Astrocyte of the cerebellum (primary cell): ENCODE measurements at regions not wholly inside any gene's neighbourhood (a gene's known extent, or its start where the extent isn't known, plus 50 kb on each side); places are given as distances from the start of the nearest gene placed in this dataset.

Source experiments
- DNase-seq: peaks from one replicate; pipeline ENCODE4 v3.0.0-alpha.2; 2011; ENCODE audit warnings: low read depth
- H3K4me3 ChIP-seq: 2 replicates; pipeline ENCODE4 v1.5.1; 2011; ENCODE audit warnings: mild to moderate bottlenecking, low read depth, low read length, moderate library complexity
- in situ Hi-C: cut with HindIII; loops from 2 replicates; pipeline ENCODE4 v1.10.0; 2017; ENCODE audit warnings: low sequenced_read_pairs
- TF ChIP-seq, protein P1 (sequence below): IDR thresholded peaks from 2 replicates; pipeline ENCODE4 v1.5.1; 2012; ENCODE audit warnings: low read length, low read depth, moderate library complexity, mild to moderate bottlenecking; ENCODE audit errors: missing control alignments

DNA sequence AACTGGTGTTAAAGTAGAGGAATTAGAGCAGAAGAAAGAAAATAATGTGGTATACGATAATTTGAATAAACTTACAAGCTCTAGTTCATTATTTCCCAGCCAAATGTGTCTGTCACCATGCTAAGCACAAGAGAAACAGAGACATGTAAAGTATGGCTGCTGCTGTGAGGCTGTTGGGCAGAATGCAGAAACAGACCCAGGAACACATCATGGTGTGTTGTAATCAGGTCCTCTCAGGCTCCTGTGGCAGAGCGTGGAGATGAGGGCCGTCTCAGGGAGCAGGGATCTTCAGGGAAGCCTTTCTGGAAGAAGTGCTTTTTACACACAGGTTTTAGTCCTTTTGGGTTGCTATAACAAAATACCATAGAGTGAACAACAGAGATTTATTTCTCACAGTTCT, 710.7 kb upstream of the SGCG start:
- no peak overlapping the region for H3K4me3 ChIP-seq
- TF ChIP-seq, protein P1, sequence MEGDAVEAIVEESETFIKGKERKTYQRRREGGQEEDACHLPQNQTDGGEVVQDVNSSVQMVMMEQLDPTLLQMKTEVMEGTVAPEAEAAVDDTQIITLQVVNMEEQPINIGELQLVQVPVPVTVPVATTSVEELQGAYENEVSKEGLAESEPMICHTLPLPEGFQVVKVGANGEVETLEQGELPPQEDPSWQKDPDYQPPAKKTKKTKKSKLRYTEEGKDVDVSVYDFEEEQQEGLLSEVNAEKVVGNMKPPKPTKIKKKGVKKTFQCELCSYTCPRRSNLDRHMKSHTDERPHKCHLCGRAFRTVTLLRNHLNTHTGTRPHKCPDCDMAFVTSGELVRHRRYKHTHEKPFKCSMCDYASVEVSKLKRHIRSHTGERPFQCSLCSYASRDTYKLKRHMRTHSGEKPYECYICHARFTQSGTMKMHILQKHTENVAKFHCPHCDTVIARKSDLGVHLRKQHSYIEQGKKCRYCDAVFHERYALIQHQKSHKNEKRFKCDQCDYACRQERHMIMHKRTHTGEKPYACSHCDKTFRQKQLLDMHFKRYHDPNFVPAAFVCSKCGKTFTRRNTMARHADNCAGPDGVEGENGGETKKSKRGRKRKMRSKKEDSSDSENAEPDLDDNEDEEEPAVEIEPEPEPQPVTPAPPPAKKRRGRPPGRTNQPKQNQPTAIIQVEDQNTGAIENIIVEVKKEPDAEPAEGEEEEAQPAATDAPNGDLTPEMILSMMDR, result no peak
- in situ Hi-C loops, result no loop called here
- DNase-seq, result no peak

DNA sequence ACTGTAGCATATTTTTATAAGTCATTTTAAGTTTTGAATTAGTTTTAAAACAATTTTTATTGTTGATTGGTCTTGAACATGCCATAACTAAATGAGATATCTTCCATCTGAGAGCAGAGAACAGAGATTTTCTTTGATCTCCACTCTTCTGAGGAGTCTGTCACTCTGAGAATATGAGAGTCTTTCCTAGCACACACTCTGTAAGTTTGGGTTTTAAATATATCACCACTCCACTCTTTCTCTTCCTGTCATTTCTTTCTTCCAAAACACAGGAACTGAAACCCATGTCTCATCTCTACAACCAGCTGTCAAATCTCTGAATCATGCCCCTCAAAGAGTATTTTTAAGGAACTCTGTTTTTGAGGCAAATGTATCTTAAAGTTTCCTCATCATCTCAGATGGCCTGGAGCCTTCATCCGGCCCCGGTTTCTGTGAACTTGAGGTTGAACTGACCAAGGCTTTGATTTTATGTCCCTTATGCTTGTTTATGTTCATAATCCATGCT, 698.2 kb upstream of the SGCG start:
- DNase-seq, result no peak
- TF ChIP-seq, protein P1, result no peak
- in situ Hi-C loops, result no loop called here
- H3K4me3 ChIP-seq, result no peak overlapping the region

DNA sequence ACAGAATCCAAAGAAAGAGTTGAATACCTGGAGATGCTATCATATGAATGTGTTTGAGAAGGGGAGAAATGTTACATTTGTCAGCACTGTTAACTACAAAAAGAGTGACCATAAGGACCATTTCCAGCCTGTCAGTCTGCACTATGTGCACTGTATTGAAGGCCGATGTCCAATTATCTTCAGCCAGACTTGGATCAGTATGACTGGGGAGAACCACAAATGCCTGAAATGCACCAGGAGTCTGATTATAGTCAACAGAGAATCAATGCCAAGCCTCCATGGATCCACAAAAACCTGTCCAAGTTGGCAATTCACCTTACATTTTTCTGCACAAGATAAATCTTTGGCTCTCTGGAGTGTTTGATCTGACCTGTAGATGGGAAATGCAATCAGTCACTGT, 697.5 kb upstream of the SGCG start:
- no peak overlapping the region for H3K4me3 ChIP-seq
- in situ Hi-C loops, result no loop called here
- no peak for DNase-seq
- TF ChIP-seq, protein P1, result no peak

DNA sequence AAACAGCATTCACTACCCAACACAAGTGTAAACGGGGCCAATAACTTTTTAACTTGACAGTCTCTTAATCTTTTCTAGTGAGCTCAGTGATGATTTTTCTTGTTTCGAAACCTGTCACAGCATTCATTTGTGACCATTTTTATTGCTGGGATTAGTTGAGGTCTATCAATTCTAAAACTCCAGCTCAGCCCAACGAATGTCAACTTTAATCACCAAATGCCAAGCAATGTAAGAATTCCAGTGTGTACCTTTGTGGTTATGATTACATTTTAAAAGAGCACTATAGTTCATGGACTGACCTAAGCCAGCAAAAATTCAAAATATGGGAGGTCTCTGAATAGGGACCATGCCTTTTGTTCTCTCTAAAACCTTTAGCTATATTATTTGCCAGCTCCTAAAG, 694.3 kb upstream of the SGCG start:
- no peak for DNase-seq
- in situ Hi-C loops, result no loop called here
- no peak overlapping the region for H3K4me3 ChIP-seq
- TF ChIP-seq, protein P1, result no peak

DNA sequence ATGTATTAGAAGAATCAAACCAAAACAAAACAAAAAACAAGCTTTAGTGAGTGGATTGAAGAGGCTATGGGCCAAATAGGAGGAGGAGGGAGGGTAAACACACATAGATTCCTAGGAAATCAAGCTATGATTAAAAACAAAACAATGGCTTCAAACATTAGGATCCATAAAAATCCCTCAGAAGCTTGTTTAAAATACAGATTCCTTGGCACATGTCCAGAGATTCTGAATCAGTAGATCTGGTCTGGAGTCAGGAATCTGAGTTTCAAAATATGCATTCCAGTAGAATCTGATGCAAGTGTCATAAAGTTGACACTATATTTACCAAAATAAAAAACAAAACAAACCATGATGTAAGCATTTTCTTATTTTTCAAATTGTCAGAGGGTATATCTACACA, 692.8 kb upstream of the SGCG start:
- no peak overlapping the region for H3K4me3 ChIP-seq
- in situ Hi-C loops, result no loop called here
- TF ChIP-seq, protein P1, result no peak
- DNase-seq, result no peak

DNA sequence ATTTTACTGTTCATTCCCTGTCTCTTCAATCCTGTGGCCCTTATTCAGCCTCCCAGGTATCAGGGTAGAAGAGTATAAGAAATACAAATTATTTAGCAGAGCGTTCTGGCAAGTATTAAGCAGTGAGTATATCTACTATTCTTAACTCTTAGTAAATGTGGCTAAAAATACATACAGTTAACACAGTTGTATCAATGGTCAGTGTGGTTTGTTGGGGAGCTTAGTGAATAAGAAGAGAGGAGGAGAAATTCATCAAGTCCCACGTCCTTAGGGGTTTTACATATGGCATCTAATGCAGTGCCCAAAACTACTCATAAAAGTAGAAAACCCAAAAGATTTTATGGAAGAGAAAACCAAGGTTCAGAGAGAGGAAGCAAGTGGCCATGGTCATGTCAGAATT, 691.0 kb upstream of the SGCG start:
- H3K4me3 ChIP-seq, result no peak overlapping the region
- TF ChIP-seq, protein P1, result no peak
- DNase-seq, result no peak
- in situ Hi-C loops, result no loop called here

DNA sequence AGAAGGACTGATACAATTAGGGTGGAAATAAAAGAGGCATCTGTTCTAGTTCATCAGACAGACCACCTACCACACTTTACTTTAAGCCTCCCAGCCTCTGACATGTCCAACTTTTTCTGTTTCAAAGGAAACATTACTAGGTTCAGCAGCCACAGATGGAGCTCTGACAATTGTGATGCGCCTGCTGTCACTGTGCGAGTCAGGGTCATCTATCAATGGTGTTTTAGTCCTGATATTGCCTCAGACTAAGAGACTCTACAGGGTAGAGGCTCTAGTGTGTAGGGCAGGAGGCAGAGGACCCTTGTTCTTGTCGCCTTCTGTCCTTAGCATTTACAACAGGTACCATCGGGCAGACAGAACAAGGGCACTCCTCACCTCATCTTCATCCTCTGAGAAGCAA, 685.0 kb upstream of the SGCG start:
- in situ Hi-C loops, result no loop called here
- TF ChIP-seq, protein P1, result no peak
- H3K4me3 ChIP-seq, result no peak overlapping the region
- no peak for DNase-seq
